IMR-90 (cell line): ENCODE measurements at regions not wholly inside any gene's neighbourhood (a gene's known extent, or its start where the extent isn't known, plus 50 kb on each side); places are given as distances from the start of the nearest gene placed in this dataset. TPM values are rescaled to one million over a fixed set of nuclear protein-coding genes. Genes with fewer than 3 reads are reported as not detected.
"Not testable (repeated sequence)": the region's sequence is repeated elsewhere in the genome, so short reads cannot be mapped to it uniquely, and the experiment has no call there.

Source experiments
- ATAC-seq: fragments of 200-7000 bp; cut with Tn5 transposase; 2 replicates; pipeline ENCODE4 v1.9.1; 2020; ENCODE audit warnings: low read depth, mild to moderate bottlenecking, moderate library complexity
- BruUV-seq: library from RNA; stranded (reverse); fragments of 400-500 nt; replicated peaks from 2 replicates; lab custom pipeline; 2021; lab: Mats Ljungman, UMichigan
- CTCF ChIA-PET: fragments of 300-600 bp; formaldehyde crosslinking; extraction: SDS; loops from one replicate; lab custom pipeline; 2021; ENCODE audit warnings: antibody characterized with exemption; lab: Yijun Ruan, JAX
- POLR2A ChIA-PET: fragments of 300-600 bp; sonication (Branson Sonifier 250); formaldehyde crosslinking; loops from one replicate; lab custom pipeline; 2022; ENCODE audit warnings: antibody characterized with exemption; ENCODE audit not compliant: unreplicated experiment; lab: Charles Lee
- DNase-seq: peaks from one replicate; pipeline ENCODE4 v3.0.0; 2013
- H2AFZ ChIP-seq: replicated peaks from 2 replicates; pipeline ENCODE3; 2013; ENCODE audit warnings: low read length, mild to moderate bottlenecking; ENCODE audit not compliant: poor library complexity
- H2AK5ac ChIP-seq: 2 replicates; pipeline ENCODE4 v1.6.1; 2013; ENCODE audit warnings: low read depth, low read length, inconsistent platforms
- H2AK9ac ChIP-seq: replicated peaks from 2 replicates; pipeline ENCODE3; 2013; ENCODE audit warnings: mild to moderate bottlenecking, low read depth, low read length, moderate library complexity; ENCODE audit not compliant: poor library complexity
- H2BK120ac ChIP-seq: 2 replicates; pipeline ENCODE4 v1.6.1; 2013; ENCODE audit warnings: low read depth, low read length, inconsistent platforms
- H2BK15ac ChIP-seq: 3 replicates; pipeline ENCODE4 v1.6.1; 2013; ENCODE audit warnings: low read depth, low read length, inconsistent platforms
- H2BK20ac ChIP-seq: 2 replicates; pipeline ENCODE4 v1.6.1; 2013; ENCODE audit warnings: low read depth, mild to moderate bottlenecking, inconsistent platforms, low read length, moderate library complexity
- H2BK5ac ChIP-seq: 2 replicates; pipeline ENCODE4 v1.6.1; 2013; ENCODE audit warnings: mild to moderate bottlenecking, low read depth, low read length, inconsistent platforms; ENCODE audit not compliant: poor library complexity, severe bottlenecking
- H3K14ac ChIP-seq: replicated peaks from 2 replicates; pipeline ENCODE4 v1.6.1; 2013; ENCODE audit warnings: low read depth, low read length, inconsistent platforms
- H3K18ac ChIP-seq: 2 replicates; pipeline ENCODE4 v1.6.1; 2013; ENCODE audit warnings: low read depth, low read length, control low read depth
- H3K23ac ChIP-seq: 2 replicates; pipeline ENCODE4 v1.6.1; 2013; ENCODE audit warnings: low read depth, low read length, inconsistent platforms
- H3K27ac ChIP-seq: 2 replicates; pipeline ENCODE4 v1.5.1; 2013; ENCODE audit warnings: mild to moderate bottlenecking, control low read depth, low read length; ENCODE audit not compliant: insufficient read depth
- H3K27me3 ChIP-seq: 2 replicates; pipeline ENCODE4 v1.6.1; 2013; ENCODE audit warnings: low read length; ENCODE audit not compliant: control insufficient read depth, insufficient read depth
- H3K36me3 ChIP-seq: 2 replicates; pipeline ENCODE4 v1.6.1; 2013; ENCODE audit warnings: low read length, mixed read lengths; ENCODE audit not compliant: control insufficient read depth, insufficient read depth
- H3K4ac ChIP-seq: 2 replicates; pipeline ENCODE4 v1.6.1; 2013; ENCODE audit warnings: low read depth, low read length, inconsistent platforms
- H3K4me1 ChIP-seq: 2 replicates; pipeline ENCODE4 v1.6.1; 2013; ENCODE audit warnings: low read length, mixed read lengths; ENCODE audit not compliant: control insufficient read depth, insufficient read depth
- H3K4me2 ChIP-seq: 2 replicates; pipeline ENCODE4 v1.6.1; 2013; ENCODE audit warnings: low read depth, mild to moderate bottlenecking, control low read depth, low read length, moderate library complexity
- H3K4me3 ChIP-seq: 2 replicates; pipeline ENCODE4 v1.5.1; 2013; ENCODE audit warnings: low read depth, mild to moderate bottlenecking, control low read depth, low read length, moderate library complexity; ENCODE audit not compliant: insufficient read depth
- H3K56ac ChIP-seq: 2 replicates; pipeline ENCODE4 v1.6.1; 2013; ENCODE audit warnings: low read length, inconsistent platforms; ENCODE audit not compliant: insufficient read depth; ENCODE audit errors: extremely low read depth
- H3K79me1 ChIP-seq, 2 experiments: 2 replicates each; pipeline ENCODE4 v1.6.1; 2013; ENCODE audit warnings: low read length in 2 of 2, inconsistent platforms in 1 of 2, low read depth in 1 of 2
- H3K9ac ChIP-seq: 2 replicates; pipeline ENCODE4 v1.6.1; 2013; ENCODE audit warnings: low read depth, low read length, control low read depth
- H3K9me1 ChIP-seq: 2 replicates; pipeline ENCODE4 v1.6.1; 2013; ENCODE audit warnings: low read length, inconsistent platforms; ENCODE audit not compliant: insufficient read depth
- H3K9me3 ChIP-seq: 2 replicates; pipeline ENCODE4 v1.6.1; 2013; ENCODE audit warnings: low read length; ENCODE audit not compliant: control insufficient read depth, insufficient read depth
- H4K20me1 ChIP-seq: 2 replicates; pipeline ENCODE4 v1.6.1; 2013; ENCODE audit warnings: low read length, inconsistent platforms; ENCODE audit not compliant: insufficient read depth
- H4K5ac ChIP-seq: 2 replicates; pipeline ENCODE4 v1.6.1; 2013; ENCODE audit warnings: mild to moderate bottlenecking, low read depth, low read length, control low read depth
- H4K8ac ChIP-seq, 2 experiments: 2 replicates each; pipeline ENCODE4 v1.6.1; 2013; ENCODE audit warnings: low read depth in 2 of 2, low read length in 2 of 2, control low read depth in 1 of 2, inconsistent platforms in 1 of 2
- H4K91ac ChIP-seq: 2 replicates; pipeline ENCODE4 v1.6.1; 2013; ENCODE audit warnings: low read depth, low read length, inconsistent platforms; ENCODE audit not compliant: insufficient read depth
- WGBS, 2 experiments: methylation state at CpG; one replicate each; pipeline versions ENCODE4 v1.1.5 to v1.1.7; 2013; ENCODE audit warnings: missing lambda C conversion rate in 2 of 2; ENCODE audit not compliant: insufficient read length in 1 of 2; ENCODE audit errors: extremely low coverage in 2 of 2; 5-methylcytosine and 5-hydroxymethylcytosine counted together
- dilution Hi-C: fragments of 300-500 bp; cut with HindIII; formaldehyde crosslinking; loops from one replicate; pipeline ENCODE4 v1.14.3; 2018; ENCODE audit warnings: low sequenced_read_pairs; ENCODE audit not compliant: unreplicated experiment
- in situ Hi-C: fragments of 300-500 bp; cut with MboI; formaldehyde crosslinking; loops from 3 replicates; pipeline ENCODE4 v1.14.3; 2019; ENCODE audit warnings: low sequenced_read_pairs, inconsistent platforms, mixed read lengths
- intact Hi-C: fragments of 100-400 bp; cut with micrococcal nuclease; formaldehyde crosslinking; loops from 2 replicates; pipeline ENCODE4 v1.10.0; 2022
- microRNA-seq, 2 experiments: library from miRNA; stranded (forward) in 1 of 2; unstranded in 1 of 2; fragments of 10-50 nt in 1 of 2; fragments of <30 nt in 1 of 2; gene quantifications in 1 of 2; microRNA quantifications in 1 of 2; one replicate each; pipeline versions ENCODE3 to v1.1.0; 2013 to 2020; ENCODE audit not compliant: insufficient read depth in 1 of 2, insufficient read length in 1 of 2, unreplicated experiment in 1 of 2
- small RNA-seq, 5 experiments: library from RNA; depleted of rRNA; stranded (forward); fragments of <200 nt; gene quantifications; one replicate each; pipeline ENCODE3, GENCODE V24; 2012

GRCh38 chr21:13802757-13803156 is 193.2 kb downstream of the POTED start:
- DNase-seq, H2AFZ ChIP-seq, dilution Hi-C loops, H3K9me1 ChIP-seq, H3K18ac ChIP-seq, H3K23ac ChIP-seq, H3K9me3 ChIP-seq, H3K4ac ChIP-seq, H4K20me1 ChIP-seq, H3K36me3 ChIP-seq, BruUV-seq, H3K4me2 ChIP-seq, H2BK15ac ChIP-seq, POLR2A ChIA-PET, ATAC-seq, H2AK5ac ChIP-seq, H3K56ac ChIP-seq, H4K91ac ChIP-seq, intact Hi-C loops, H2BK20ac ChIP-seq, H2AK9ac ChIP-seq, CTCF ChIA-PET, H3K4me1 ChIP-seq, in situ Hi-C loops, H3K14ac ChIP-seq, H3K9ac ChIP-seq, H3K27ac ChIP-seq, H4K5ac ChIP-seq, H2BK5ac ChIP-seq, H4K8ac ChIP-seq, H3K79me1 ChIP-seq, H3K4me3 ChIP-seq, H3K27me3 ChIP-seq, H2BK120ac ChIP-seq: not testable (repeated sequence)
- no CpG with 5 or more reads among the region's 7 CpGs for WGBS, 2 experiments

Small RNAs in the stretch of these regions (microRNA-seq; reads per million reads assigned to microRNA genes)
- gene RNU6-954P (ENCODE audit: insufficient read depth, insufficient read length): not detected
- gene ZNF114P1 (ENCODE audit: insufficient read depth, insufficient read length): not detected

Small RNAs in the stretch of these regions (small RNA-seq; reads per million reads assigned to genes)
- gene RNU6-954P (0 reads per million in 5 experiments), gene ZNF114P1 (0 reads per million in 5 experiments)
